HG03378 (cell line): ENCODE measurements at regions not wholly inside any gene's neighbourhood (a gene's known extent, or its start where the extent isn't known, plus 50 kb on each side); places are given as distances from the start of the nearest gene placed in this dataset.

Experiments used
- ATAC-seq: cut with Tn5 transposase; IDR thresholded peaks from one replicate; pipeline ENCODE4 v1.9.1; 2021; ENCODE audit warnings: mild to moderate bottlenecking, moderate library complexity; ENCODE audit not compliant: unreplicated experiment

DNA sequence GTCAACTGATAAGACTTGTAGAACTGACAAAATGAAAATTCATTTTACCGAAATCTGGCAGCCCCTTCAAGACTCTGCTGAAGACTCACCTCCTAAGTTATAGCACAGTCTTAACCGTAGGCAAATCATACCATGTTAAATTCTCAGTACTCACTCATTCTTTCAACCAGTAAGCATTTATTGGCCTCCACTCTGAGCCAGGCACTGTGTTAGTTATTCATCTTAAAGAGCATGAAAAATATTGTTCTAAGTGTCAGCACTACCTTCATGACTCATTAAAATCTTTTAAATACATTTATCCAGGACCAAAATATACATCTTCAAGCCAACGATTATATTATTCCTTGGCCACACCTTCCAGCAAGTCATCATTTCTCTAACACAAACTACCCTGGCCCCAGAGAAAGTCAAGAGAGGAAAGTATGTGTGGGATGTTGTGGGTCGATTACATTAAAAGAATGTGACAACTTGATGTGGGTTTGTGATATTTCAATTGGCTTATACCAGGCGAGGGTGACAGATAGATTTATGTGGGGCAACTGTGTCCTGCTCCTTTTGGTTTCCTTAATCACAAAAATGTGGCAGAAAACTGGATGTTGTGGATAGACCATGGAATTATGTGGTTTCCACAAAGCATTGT is 55.0 kb downstream of the TMEM30B start:
- ATAC-seq: no peak

GRCh38 chr14:61225344-61225743 is 55.8 kb downstream of the TMEM30B start:
- ATAC-seq: no peak

GRCh38 chr14:61223552-61223951 is 57.6 kb downstream of the TMEM30B start:
- ATAC-seq: no peak

DNA sequence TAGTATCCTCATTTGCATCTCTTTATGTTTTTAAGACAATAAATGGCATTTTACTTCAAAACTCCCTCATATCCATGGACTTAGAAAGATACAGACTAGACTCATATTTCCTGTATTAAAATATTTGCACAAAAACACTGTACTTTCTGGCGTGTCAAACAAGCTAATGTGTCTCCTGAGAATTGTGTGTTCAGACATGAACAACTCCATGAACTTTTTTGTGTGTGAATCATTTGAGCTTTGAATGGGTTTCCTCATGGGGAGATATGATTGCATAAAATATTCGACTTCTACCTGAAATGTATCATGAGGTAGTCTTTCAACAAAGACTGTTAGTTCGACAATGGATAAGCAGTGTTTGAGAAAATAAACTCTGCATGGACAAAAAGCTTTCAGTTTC is 58.8 kb downstream of the TMEM30B start:
- ATAC-seq: no peak

GRCh38 chr14:61221906-61222305 is 59.2 kb downstream of the TMEM30B start:
- ATAC-seq: no peak

- no peak for ATAC-seq
These were observed 61.5 kb downstream of the TMEM30B start for GRCh38 chr14:61219673-61220072.

- ATAC-seq: no peak
These were observed 61.9 kb downstream of the TMEM30B start for GRCh38 chr14:61219256-61219655.

- no peak for ATAC-seq
These were observed 62.4 kb downstream of the TMEM30B start for GRCh38 chr14:61218767-61219166.

GRCh38 chr14:61218157-61218556 is 63.0 kb downstream of the TMEM30B start:
- ATAC-seq: no peak

DNA sequence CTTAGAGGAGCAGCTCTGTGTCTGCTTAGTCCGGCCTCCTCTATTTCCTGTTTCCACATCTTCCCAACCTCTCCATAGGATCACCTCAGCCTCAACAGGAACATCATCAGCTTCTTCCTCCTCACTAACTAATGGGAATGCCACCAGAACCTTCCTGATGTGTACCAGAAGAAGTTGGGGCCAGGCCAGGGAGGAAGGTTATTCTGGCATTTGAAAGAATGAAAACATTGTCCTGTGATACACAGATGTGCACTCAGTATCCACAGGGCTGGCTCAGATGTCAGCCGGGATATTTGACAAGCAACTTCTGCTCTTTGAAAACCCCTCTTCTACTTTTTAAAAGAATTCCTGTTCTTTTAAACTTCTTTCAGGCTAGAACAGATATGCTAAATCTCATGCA is 63.6 kb downstream of the TMEM30B start:
- ATAC-seq: no peak

- ATAC-seq: no peak
These were observed 65.7 kb downstream of the TMEM30B start for GRCh38 chr14:61215222-61216020.

- no peak for ATAC-seq
These were observed 67.2 kb downstream of the TMEM30B start for GRCh38 chr14:61213920-61214319.

- ATAC-seq: no peak
These were observed 67.9 kb downstream of the TMEM30B start for GRCh38 chr14:61213191-61213621.

DNA sequence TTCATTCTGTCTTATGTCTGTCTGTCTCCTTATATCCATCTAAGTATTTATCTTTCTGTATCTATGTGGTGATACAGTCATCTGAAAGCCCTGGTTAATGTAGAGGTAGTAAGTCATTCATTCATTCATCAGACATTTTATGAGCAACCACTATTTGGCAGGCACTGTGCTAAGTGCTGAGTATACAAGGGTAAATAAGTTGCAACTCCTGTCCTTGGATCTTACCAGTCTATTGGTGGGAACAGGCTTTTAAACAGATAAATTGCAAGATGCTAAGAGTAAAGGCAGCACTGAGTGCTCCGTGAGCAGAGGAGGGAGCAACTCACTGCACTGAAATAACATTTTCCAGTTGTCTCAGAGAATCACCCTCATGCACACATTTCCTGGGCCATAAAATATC is 68.6 kb downstream of the TMEM30B start:
- ATAC-seq: no peak

- ATAC-seq: no peak
These were observed 69.5 kb downstream of the TMEM30B start for GRCh38 chr14:61211476-61212255.

GRCh38 chr14:61203081-61203753 is 77.9 kb downstream of the TMEM30B start:
- no peak for ATAC-seq

- no peak for ATAC-seq
These were observed 79.0 kb downstream of the TMEM30B start for GRCh38 chr14:61202124-61202523.

- ATAC-seq: no peak
These were observed 80.0 kb downstream of the TMEM30B start for GRCh38 chr14:61201171-61201570.

DNA sequence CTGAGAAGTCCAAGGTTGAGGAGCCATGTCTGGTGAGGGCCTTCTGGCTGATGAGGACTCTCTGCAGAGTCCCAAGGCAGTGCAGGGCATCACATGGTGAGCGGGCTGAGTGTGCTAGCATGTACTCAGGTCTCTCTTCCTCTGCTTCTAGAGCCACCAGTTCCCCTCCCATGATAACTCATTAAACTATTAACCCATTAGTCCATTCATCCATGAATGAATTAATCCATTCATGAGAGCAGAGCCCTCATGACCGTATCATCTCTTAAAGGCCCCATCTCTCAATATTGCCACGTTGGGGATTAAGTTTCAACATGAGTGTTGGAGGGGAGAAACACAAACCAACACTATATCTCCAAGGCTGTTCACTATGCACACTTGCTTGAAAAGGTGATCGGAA is 83.7 kb downstream of the TMEM30B start:
- ATAC-seq: no peak

DNA sequence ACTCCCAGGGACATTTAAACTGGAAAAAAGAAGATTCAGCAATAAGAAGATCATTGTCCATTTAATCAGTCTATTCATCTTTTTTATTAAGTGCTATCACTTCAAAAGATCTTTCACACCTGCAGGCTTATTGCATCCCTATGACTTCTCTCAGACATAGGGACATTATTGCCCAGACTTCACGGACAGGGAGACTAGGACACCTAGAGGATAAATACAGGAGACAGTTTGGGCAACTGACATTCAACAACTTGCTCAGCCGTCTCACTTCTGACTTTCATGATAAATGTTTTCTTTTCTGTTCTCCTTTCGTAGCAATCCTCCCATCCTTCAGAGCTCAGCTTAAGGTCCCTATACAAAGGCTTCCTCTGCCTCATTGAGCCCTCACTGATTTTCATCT is 84.3 kb downstream of the TMEM30B start:
- no peak for ATAC-seq

DNA sequence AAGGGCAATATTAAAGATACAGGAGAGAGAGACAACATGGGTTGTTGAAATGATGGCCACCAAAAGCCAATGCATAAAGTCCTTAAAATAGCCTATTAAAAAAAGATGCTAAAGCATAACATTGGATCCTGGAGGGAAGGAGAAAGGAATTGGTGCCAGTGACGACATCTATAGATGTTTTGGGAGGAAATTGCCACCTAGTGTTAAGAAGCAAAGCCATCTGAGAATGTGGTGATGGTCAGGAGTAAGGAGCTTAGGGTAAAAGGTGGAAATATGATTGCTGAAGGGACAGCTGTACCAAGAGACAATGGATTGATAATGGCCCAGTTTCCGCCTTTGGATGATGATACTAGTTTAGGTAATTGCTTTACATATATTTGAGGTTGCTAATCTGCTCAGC is 85.1 kb downstream of the TMEM30B start:
- no peak for ATAC-seq
